Endothelial cell of umbilical vein (primary cell): ENCODE measurements at regions not wholly inside any gene's neighbourhood (a gene's known extent, or its start where the extent isn't known, plus 50 kb on each side); places are given as distances from the start of the nearest gene placed in this dataset.

Experiments
- BruUV-seq: library from RNA; stranded (reverse); fragments of 400-500 nt; replicated peaks from 2 replicates; lab custom pipeline; 2021; lab: Mats Ljungman, UMichigan
- CTCF ChIA-PET: fragments of 300-600, 350-600 bp; sonication (Branson Sonifier 250); formaldehyde crosslinking; loops from one replicate; lab custom pipeline; 2021; ENCODE audit warnings: antibody characterized with exemption, inconsistent platforms; lab: Charles Lee
- POLR2A ChIA-PET: fragments of 300-600, 350-600 bp; sonication (Branson Sonifier 250); formaldehyde crosslinking; loops from one replicate; lab custom pipeline; 2021; ENCODE audit warnings: antibody characterized with exemption, inconsistent platforms; lab: Charles Lee
- DNase-seq: peaks from one replicate; pipeline ENCODE4 v3.0.0-alpha.2; 2011; ENCODE audit warnings: low read depth, low spot score
- FAIRE-seq: peaks from 2 replicates; lab custom pipeline; 2011; peaks lifted over from hg19 to GRCh38; lab: Jason Lieb, UNC
- H2AFZ ChIP-seq: 2 replicates; pipeline ENCODE4 v1.6.0; 2012; ENCODE audit warnings: low read depth, low read length, control low read depth, inconsistent platforms
- H3K27ac ChIP-seq: 2 replicates; pipeline ENCODE4 v1.5.1; 2011; ENCODE audit warnings: low read depth, mild to moderate bottlenecking, control low read depth, low read length, moderate library complexity; ENCODE audit not compliant: insufficient read depth
- H3K27me3 ChIP-seq, 2 experiments: 2 replicates each; pipeline versions ENCODE4 v1.6.0 to v1.6.1; 2011; ENCODE audit warnings: low read length in 2 of 2, mixed read lengths in 1 of 2; ENCODE audit not compliant: control insufficient read depth in 2 of 2, insufficient read depth in 2 of 2
- H3K36me3 ChIP-seq, 2 experiments: 2 replicates in 1 of 2; 3 replicates in 1 of 2; pipeline ENCODE4 v1.5.1; 2011; ENCODE audit warnings: low read length in 2 of 2, mild to moderate bottlenecking in 1 of 2, moderate library complexity in 1 of 2; ENCODE audit not compliant: control insufficient read depth in 2 of 2, insufficient read depth in 2 of 2; ENCODE audit errors: extremely low read depth in 1 of 2
- H3K4me1 ChIP-seq: 3 replicates; pipeline ENCODE4 v1.5.1; 2011; ENCODE audit warnings: mild to moderate bottlenecking, low read length; ENCODE audit not compliant: control insufficient read depth, insufficient read depth; ENCODE audit errors: extremely low read depth
- H3K4me2 ChIP-seq: 2 replicates; pipeline ENCODE4 v1.6.1; 2011; ENCODE audit warnings: low read length, control low read depth, mixed read lengths; ENCODE audit not compliant: insufficient read depth
- H3K4me3 ChIP-seq, 3 experiments: fragments of 200-600 bp in 1 of 3; sonication (generic), shearing (Covaris generic) in 1 of 3; replicated peaks in 1 of 3; 2 replicates each; pipeline ENCODE4 v1.5.1; 2011 to 2016; ENCODE audit warnings: control low read depth in 3 of 3, low read length in 3 of 3, mild to moderate bottlenecking in 2 of 3, inconsistent platforms in 1 of 3, low read depth in 1 of 3, moderate library complexity in 1 of 3; ENCODE audit not compliant: insufficient read depth in 1 of 3
- H3K79me2 ChIP-seq: 2 replicates; pipeline ENCODE4 v1.6.0; 2012; ENCODE audit warnings: low read length, inconsistent platforms; ENCODE audit not compliant: control insufficient read depth, insufficient read depth
- H3K9ac ChIP-seq: replicated peaks from 2 replicates; pipeline ENCODE3; 2011; ENCODE audit warnings: low read length, control low read depth; ENCODE audit not compliant: insufficient read depth; ENCODE audit errors: extremely low read depth
- H3K9me1 ChIP-seq: replicated peaks from 3 replicates; pipeline ENCODE4 v1.6.0; 2011; ENCODE audit warnings: mild to moderate bottlenecking, low read length; ENCODE audit not compliant: control insufficient read depth, insufficient read depth; ENCODE audit errors: extremely low read depth
- H3K9me3 ChIP-seq: replicated peaks from 2 replicates; pipeline ENCODE4 v1.5.1; 2012; ENCODE audit warnings: low read length, inconsistent platforms; ENCODE audit not compliant: control insufficient read depth, insufficient read depth
- H4K20me1 ChIP-seq: replicated peaks from 2 replicates; pipeline ENCODE3; 2011; ENCODE audit warnings: mild to moderate bottlenecking, low read length; ENCODE audit not compliant: control insufficient read depth, insufficient read depth; ENCODE audit errors: extremely low read depth
- EZH2 ChIP-seq: IDR thresholded peaks from 2 replicates; pipeline ENCODE4 v1.6.1; 2012; ENCODE audit warnings: borderline replicate concordance, low read depth, mild to moderate bottlenecking, moderate library complexity, low read length, inconsistent platforms; ENCODE audit not compliant: severe bottlenecking
- FOS ChIP-seq: IDR thresholded peaks from 2 replicates; pipeline ENCODE4 v1.6.1; 2011; ENCODE audit warnings: mild to moderate bottlenecking, low read length, moderate library complexity, borderline replicate concordance; ENCODE audit not compliant: insufficient read depth
- GATA2 ChIP-seq: IDR thresholded peaks from 2 replicates; pipeline ENCODE4 v1.7.0; 2011; ENCODE audit warnings: low read depth, mild to moderate bottlenecking, moderate library complexity, mixed read lengths, low read length; ENCODE audit not compliant: insufficient read length, insufficient read depth
- JUN ChIP-seq: IDR thresholded peaks from 2 replicates; pipeline ENCODE4 v1.6.1; 2011; ENCODE audit warnings: borderline replicate concordance, low read depth; ENCODE audit not compliant: insufficient read length, insufficient read depth
- MYC ChIP-seq: IDR thresholded peaks from one replicate; pipeline ENCODE4 v1.6.1; 2011; ENCODE audit warnings: mild to moderate bottlenecking, low read depth, low read length
- POLR2A ChIP-seq: IDR thresholded peaks from 2 replicates; pipeline ENCODE4 v1.6.1; 2012; ENCODE audit warnings: low read depth, mild to moderate bottlenecking, control low read depth, low read length
- POLR2AphosphoS5 ChIP-seq: IDR thresholded peaks from 2 replicates; pipeline ENCODE4 v1.6.1; 2012; ENCODE audit warnings: low read depth, mild to moderate bottlenecking, control low read depth, low read length, moderate library complexity; ENCODE audit not compliant: insufficient read depth
- dilution Hi-C: fragments of 300-500 bp; cut with MboI; formaldehyde crosslinking; loops from one replicate; pipeline ENCODE4 v1.15.0; 2019; ENCODE audit warnings: low sequenced_read_pairs; ENCODE audit not compliant: extremely low pct_ligation_motif_present
- intact Hi-C: fragments of 100-400 bp; cut with micrococcal nuclease; formaldehyde crosslinking; loops from one replicate; pipeline ENCODE4 v1.10.0; 2022
- TF ChIP-seq, protein P1 (sequence below): IDR thresholded peaks from 2 replicates; pipeline ENCODE4 v1.6.1; 2011; ENCODE audit not compliant: insufficient read depth, insufficient read length
- TF ChIP-seq, protein P2 (sequence below), 2 donors: IDR thresholded peaks; 1 replicate in 1 of 2; 2 replicates in 1 of 2; pipeline ENCODE4 v1.5.1; 2011; ENCODE audit warnings: low read length in 2 of 2, mild to moderate bottlenecking in 2 of 2, moderate library complexity in 2 of 2, control low read depth in 1 of 2, inconsistent platforms in 1 of 2, low read depth in 1 of 2; ENCODE audit not compliant: insufficient read depth in 1 of 2; ENCODE audit errors: extremely low read depth in 1 of 2

DNA sequence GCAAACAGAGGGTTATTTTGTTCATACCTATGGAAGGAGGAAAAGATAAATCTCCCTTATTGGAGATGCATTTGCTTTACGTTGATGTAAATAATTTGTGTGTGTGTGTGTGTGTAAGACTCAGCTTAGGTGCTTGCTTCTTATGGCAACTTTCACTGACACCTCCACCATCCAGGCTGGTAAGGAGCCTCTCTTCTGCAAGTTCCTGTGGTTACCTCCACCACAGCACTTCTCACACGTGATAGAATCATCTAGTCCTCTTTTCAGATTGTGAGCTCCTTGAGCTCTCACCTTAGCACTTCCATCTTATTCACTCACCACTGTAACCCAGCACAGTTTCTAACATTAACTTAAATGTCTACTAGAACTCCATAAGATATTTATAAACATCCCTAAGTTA is 553.7 kb downstream of the FGF13 start:
- Histone ChIP-seq H3K4me2 (no peak overlapping the region), H3K27me3 (no peaks in the 10 kb centered on the region), H3K4me1 (no peaks in the 10 kb centered on the region), H3K9me1 (no peaks in the 10 kb centered on the region), H3K9ac (no peak overlapping the region), H3K36me3 (no peaks in the 10 kb centered on the region), H3K9me3 (no peaks in the 10 kb centered on the region), H3K79me2 (no peaks in the 10 kb centered on the region), H4K20me1 (no peaks in the 10 kb centered on the region), H2AFZ (no peak overlapping the region), H3K27ac (no peak overlapping the region), H3K4me3 (no peak overlapping the region)
- dilution Hi-C loops = no loop called here
- intact Hi-C loops = no loop called here
- DNase-seq = no peak
- CTCF ChIA-PET = no interaction called here
- no peak for TF ChIP-seq GATA2
- no peak for TF ChIP-seq EZH2
- no peak for TF ChIP-seq POLR2AphosphoS5
- TF ChIP-seq MYC = no peak
- TF ChIP-seq JUN = no peak
- TF ChIP-seq, protein P1, sequence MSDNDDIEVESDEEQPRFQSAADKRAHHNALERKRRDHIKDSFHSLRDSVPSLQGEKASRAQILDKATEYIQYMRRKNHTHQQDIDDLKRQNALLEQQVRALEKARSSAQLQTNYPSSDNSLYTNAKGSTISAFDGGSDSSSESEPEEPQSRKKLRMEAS = no peak
- no peak for TF ChIP-seq FOS
- TF ChIP-seq, protein P2, sequence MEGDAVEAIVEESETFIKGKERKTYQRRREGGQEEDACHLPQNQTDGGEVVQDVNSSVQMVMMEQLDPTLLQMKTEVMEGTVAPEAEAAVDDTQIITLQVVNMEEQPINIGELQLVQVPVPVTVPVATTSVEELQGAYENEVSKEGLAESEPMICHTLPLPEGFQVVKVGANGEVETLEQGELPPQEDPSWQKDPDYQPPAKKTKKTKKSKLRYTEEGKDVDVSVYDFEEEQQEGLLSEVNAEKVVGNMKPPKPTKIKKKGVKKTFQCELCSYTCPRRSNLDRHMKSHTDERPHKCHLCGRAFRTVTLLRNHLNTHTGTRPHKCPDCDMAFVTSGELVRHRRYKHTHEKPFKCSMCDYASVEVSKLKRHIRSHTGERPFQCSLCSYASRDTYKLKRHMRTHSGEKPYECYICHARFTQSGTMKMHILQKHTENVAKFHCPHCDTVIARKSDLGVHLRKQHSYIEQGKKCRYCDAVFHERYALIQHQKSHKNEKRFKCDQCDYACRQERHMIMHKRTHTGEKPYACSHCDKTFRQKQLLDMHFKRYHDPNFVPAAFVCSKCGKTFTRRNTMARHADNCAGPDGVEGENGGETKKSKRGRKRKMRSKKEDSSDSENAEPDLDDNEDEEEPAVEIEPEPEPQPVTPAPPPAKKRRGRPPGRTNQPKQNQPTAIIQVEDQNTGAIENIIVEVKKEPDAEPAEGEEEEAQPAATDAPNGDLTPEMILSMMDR (IDR thresholded peaks at IDR 0.05; ENCODE audit: extremely low read depth in 1 of 2, insufficient read depth in 1 of 2, low read depth in 1 of 2, low read length in 2 of 2) = no peak
- TF ChIP-seq POLR2A = no peak
- POLR2A ChIA-PET = no interaction called here
- no peak for FAIRE-seq
- BruUV-seq = no TSS peak
